OCI-LY7 (cell line): ENCODE measurements at regions not wholly inside any gene's neighbourhood (a gene's known extent, or its start where the extent isn't known, plus 50 kb on each side); places are given as distances from the start of the nearest gene placed in this dataset.

Experiments
- CTCF ChIP-seq: fragments of 200-600 bp; sonication (generic); conservative IDR thresholded peaks from 2 replicates; pipeline ENCODE4 v1.5.1; 2014; ENCODE audit warnings: mild to moderate bottlenecking, antibody characterized with exemption, low read length, moderate library complexity, mixed read lengths
- EZH2phosphoT487 ChIP-seq: fragments of 200-600 bp; sonication (generic); IDR thresholded peaks from 2 replicates; pipeline ENCODE4 v1.6.1; 2018; ENCODE audit warnings: low read depth, borderline replicate concordance, mild to moderate bottlenecking, mixed run types, antibody characterized with exemption, low read length, moderate library complexity, mixed read lengths

GRCh38 chrX:16431266-16431665, 218.7 kb upstream of the S100G start:
- TF ChIP-seq CTCF (no peak), EZH2phosphoT487 (no peak)
